K562 (cell line): ENCODE measurements at regions not wholly inside any gene's neighbourhood (a gene's known extent, or its start where the extent isn't known, plus 50 kb on each side); places are given as distances from the start of the nearest gene placed in this dataset.

Experiments used
- CGGBP1 ChIP-seq: fragments of 250-450 bp; sonication (Bioruptor Pico); IDR thresholded peaks from 2 replicates; pipeline ENCODE4 v1.9.0; 2021; ENCODE audit warnings: mild to moderate bottlenecking
- CXXC5 ChIP-seq: fragments of 250-450 bp; sonication (Bioruptor Pico); IDR thresholded peaks from 2 replicates; pipeline ENCODE4 v1.8.0; 2022; ENCODE audit warnings: inconsistent platforms, mild to moderate bottlenecking, moderate library complexity
- JUN ChIP-seq, 2 experiments: sonication (generic) in 1 of 2; formaldehyde crosslinking in 1 of 2; IDR thresholded peaks; 2 replicates each; pipeline versions ENCODE4 v1.6.1 to v1.8.0; 2012 to 2022; ENCODE audit warnings: borderline replicate concordance in 2 of 2, mild to moderate bottlenecking in 2 of 2, improper control_type of control experiment in 1 of 2, low read depth in 1 of 2, low read length in 1 of 2, missing genetic modification reagents in 1 of 2
- NFXL1 ChIP-seq: fragments of 450-650 bp; formaldehyde crosslinking; IDR thresholded peaks from 2 replicates; pipeline ENCODE4 v1.4.0; 2021; ENCODE audit warnings: mild to moderate bottlenecking
- NFYB ChIP-seq: IDR thresholded peaks from 2 replicates; pipeline ENCODE4 v1.6.1; 2011; ENCODE audit warnings: mild to moderate bottlenecking, moderate library complexity; ENCODE audit not compliant: insufficient read length; ENCODE audit errors: extremely low read depth
- ZBTB40 ChIP-seq, 2 experiments: fragments of 450-650 bp in 1 of 2; sonication (generic) in 1 of 2; formaldehyde crosslinking in 1 of 2; IDR thresholded peaks; 2 replicates each; pipeline versions ENCODE4 v1.7.1 to v1.9.0; 2016 to 2022; ENCODE audit warnings: inconsistent platforms in 1 of 2, mild to moderate bottlenecking in 1 of 2, missing genetic modification reagents in 1 of 2
- ZNF175 ChIP-seq: fragments of 200-800 bp; sonication (Bioruptor generic); IDR thresholded peaks from 2 replicates; pipeline ENCODE4 v1.6.1; 2016; ENCODE audit warnings: low read depth, mild to moderate bottlenecking, missing genetic modification characterization, missing compliant biosample characterization
- ZNF77 ChIP-seq: fragments of 250-450 bp; sonication (Bioruptor Pico); IDR thresholded peaks from 2 replicates; pipeline ENCODE4 v1.5.0; 2020
- ZSCAN32 ChIP-seq: fragments of 450-650 bp; formaldehyde crosslinking; IDR thresholded peaks from 2 replicates; pipeline ENCODE4 v1.4.0; 2020; ENCODE audit warnings: mild to moderate bottlenecking, moderate library complexity

GRCh38 chr21:35737899-35738346, 322.4 kb downstream of the SETD4 start (continued):
- no peak for TF ChIP-seq CXXC5 (CRISPR knock-in tag)
- TF ChIP-seq NFYB = no peak
- no peak for TF ChIP-seq ZNF175
- no peak for TF ChIP-seq ZBTB40 (IDR thresholded peaks at IDR 0.05)
- TF ChIP-seq ZBTB40 (CRISPR knock-in tag; IDR thresholded peaks at IDR 0.05) = no peak
- no peak for TF ChIP-seq NFXL1 (CRISPR knock-in tag)
- TF ChIP-seq ZSCAN32 (CRISPR knock-in tag) = no peak
- TF ChIP-seq JUN (IDR thresholded peaks at IDR 0.05; ENCODE audit: borderline replicate concordance, low read depth, low read length) = no peak
- TF ChIP-seq JUN (CRISPR knock-in tag; IDR thresholded peaks at IDR 0.05; ENCODE audit: borderline replicate concordance) = no peak
- no peak for TF ChIP-seq CGGBP1 (CRISPR knock-in tag)
- no peak for TF ChIP-seq ZNF77 (CRISPR knock-in tag)
